C4-2B (cell line): ENCODE measurements at regions not wholly inside any gene's neighbourhood (a gene's known extent, or its start where the extent isn't known, plus 50 kb on each side); places are given as distances from the start of the nearest gene placed in this dataset.

Experiments
- CTCF ChIP-seq: fragments of 450-650 bp; conservative IDR thresholded peaks from 2 replicates; pipeline ENCODE4 v1.5.1; 2017; ENCODE audit warnings: mild to moderate bottlenecking
- ZFX ChIP-seq: fragments of 450-650 bp; IDR thresholded peaks from 2 replicates; pipeline ENCODE4 v1.6.1; 2017

DNA sequence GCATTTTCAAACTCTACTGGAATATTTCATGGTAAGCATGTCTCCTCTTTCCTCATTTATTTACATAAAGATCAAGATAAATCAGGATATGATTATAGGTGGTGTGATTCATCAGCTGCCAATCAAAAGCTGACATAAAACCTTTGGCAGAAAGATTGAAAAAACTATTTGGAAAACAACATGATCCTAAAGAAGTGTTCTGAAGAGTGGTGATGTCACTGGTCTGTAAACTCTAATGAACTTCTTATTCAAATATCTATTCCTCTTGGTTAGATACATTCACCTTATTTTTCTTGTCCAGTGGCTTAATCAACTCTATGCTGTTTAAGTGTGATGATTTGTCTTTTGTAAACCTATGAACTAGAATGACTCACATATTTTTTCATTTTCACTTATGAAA, 535.5 kb upstream of the CITED2 start:
- TF ChIP-seq CTCF = no peak
- TF ChIP-seq ZFX = no peak
